Stimulated activated CD4-positive, alpha-beta T cell treated with anti-CD3 and anti-CD28 coated beads, Interleukin-15, amount 100 ng/mL, for 48 hours (primary cell): ENCODE measurements at regions not wholly inside any gene's neighbourhood (a gene's known extent, or its start where the extent isn't known, plus 50 kb on each side); places are given as distances from the start of the nearest gene placed in this dataset.

Experiments used
- DNase-seq, 2 donors: peaks; one replicate each; pipeline ENCODE4 v3.0.0-alpha.2; 2020; ENCODE audit warnings: low read depth in 2 of 2

DNA sequence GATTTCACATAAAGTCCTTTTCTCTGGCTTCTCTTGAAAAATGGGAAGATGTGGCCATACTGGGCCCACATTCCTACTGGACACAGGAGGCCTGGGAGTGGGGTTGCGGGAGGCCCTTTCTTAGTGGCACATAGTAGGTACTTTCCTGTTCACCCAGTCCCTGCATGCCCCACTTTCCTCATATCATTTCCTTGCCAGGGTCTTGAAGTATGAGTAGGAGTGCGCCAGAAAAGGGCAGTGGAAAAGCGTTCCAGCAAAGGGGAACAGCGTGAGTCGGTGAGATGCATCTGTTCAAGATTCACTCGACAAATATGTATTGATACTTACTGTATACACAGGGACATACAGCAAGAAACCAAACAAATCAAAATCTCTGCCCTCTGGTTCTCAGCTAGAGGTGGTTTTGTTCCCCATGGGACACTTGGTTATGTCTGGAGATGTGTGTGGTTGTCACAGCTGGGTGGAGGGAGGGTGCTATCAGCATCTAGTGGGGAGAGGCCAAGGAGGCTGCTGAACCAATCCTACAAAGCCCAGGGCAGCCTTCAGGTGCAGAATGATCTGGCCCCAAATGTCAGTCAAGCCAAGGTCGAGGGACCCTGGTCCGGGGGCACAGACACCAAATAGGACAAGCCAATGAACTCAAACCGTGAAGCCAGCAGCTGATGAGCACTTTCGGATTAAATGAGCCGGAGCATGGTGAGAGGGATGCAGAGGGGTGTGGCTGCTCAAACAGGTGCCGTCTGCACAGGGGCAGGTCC is 151.4 kb downstream of the CEBPB start:
- DNase-seq, result no peak

DNA sequence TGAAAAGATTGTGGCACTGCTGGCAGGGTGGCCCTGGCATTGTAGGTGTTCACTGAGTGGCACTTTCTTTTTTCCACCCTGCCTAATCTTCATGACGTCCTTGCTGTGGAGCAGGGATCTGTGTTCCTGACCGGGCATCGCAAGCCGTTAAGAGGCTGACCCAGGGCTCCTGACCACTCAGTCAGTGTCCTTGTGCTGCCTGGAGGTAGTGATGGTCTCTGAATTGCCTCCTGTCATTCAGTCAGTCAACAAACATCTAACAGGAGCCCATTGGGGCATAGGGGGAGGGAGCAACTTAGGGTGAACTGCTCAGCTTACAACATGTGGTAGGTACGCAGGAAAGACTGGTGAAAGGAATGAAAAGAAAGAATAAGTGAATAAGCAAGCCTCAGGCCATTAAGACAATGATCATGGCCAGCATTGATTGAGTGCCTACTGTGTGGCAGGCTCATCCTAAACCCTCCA is 152.0 kb downstream of the CEBPB start:
- DNase-seq, result no peak

DNA sequence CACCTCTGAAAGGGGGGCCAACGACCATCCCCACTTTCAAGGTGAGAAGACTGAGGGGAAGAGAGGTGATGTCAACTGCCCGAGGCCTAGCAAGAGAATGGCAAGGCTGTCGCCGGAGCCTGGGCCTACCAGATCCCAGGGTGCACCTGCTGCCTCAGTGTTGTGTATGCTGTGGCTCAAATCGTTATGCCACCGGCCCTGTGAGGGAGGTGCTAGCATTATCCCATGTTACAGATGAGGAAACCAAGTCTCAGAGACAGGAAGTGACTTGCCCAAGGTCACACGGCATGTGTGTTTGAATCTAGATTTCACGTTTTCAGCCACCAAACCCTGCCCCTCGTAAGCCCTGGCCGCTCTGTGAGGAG is 152.5 kb downstream of the CEBPB start:
- no peak for DNase-seq

DNA sequence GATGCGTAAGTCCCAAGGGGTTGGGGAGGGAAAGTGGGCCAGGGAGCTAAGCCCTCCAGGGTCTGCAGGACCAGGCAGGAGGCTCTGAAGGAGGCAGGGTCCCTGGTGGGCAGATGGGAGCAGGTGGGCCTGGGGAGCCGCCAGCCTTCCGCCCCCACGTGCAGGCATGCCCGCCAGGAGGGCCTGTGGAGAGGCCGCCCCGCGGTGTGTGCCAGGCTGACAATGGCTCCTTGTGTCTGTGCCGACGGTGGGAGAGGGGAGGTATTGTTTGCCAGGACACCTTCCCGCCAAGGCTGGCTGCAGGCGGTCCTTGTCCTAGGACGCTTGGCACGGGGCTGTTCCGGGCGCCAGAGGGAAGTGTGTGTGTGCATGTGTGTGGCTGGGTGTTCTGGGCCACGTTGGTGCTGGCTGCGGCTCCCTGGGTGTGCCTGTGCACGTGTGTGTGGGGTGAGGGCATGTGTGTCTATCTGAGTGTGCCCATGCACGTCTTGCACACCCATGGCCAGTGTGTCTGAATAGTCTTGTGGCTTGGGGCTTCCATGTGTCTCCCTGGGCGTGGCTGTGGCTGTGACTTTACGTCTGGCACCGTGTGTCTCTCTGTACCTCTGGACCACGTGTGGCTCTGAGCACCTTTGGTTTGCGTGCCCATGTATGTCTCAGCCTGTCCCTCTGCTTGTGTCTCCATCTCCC is 153.0 kb downstream of the CEBPB start:
- DNase-seq, result no peak

DNA sequence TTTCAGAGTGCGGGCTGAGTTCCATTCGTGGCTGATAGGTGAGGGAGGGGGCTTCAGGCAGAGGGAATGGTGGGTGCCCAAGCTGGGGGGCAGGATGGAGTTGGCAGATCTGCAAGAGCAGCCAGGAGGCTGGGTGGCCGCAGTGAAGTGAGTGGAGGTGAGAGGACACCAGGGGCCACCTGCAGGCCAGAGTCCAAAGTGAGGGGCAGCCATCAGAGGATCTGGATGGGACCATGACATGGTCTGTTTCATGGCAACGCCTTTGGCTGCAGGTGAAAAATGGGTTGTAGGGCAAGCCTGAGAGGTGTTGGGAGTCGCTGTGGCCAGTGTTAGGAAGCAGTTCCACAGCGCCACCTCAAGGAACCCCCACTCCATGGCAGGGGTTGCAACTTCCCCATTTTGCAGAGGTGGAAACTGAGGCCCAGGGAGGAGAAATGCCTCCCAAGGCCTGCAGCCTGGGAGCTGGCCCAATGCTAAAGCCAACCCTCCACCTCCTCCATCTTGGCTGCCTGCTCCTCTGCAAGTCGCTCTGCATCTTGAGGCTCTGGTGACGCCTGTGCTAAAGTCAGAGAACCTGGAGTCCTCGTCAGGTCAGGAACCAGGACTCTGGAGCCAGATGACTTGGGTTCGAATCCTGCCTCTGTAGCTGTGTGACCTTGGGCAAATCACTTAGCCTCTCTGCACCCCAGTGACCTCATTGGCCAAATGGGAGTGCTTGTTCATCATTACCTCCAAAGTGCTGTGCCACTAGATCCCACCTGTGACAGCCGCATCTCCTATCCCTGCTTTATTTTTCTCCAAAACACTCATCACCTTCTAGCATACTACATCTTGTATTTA is 153.8 kb downstream of the CEBPB start:
- DNase-seq, result no peak

DNA sequence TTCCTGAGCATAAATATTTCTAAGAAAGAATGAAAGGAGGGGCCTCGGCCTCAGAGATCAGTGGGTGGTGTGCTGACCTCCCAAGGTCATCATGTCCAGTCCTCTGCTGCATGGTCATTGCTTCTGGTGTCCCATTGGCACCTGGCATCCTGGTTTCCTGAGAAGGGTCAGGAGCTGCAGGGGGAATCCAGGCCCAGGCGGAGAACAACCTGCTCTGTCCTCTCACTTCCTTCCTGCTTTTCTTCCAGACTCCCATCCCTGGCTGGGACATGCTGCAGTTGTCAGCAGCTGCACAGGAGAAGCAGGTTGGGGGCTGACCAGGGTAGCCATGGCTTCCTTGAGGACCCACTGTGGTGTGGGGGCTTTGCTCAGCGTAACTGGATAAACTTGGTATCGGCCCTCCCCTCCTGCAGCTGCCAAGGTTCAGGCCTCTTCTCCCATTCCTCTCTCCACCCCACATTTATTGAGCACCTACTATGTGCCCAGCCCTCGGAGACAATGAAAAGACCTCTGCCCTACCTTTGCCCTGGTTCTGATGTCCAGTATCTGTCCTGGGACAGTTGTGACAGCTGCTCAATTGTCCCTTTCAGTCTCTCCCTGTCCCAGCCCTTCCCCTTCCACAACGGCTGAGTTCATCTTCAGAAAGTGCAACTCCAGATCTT is 155.2 kb downstream of the CEBPB start:
- no peak for DNase-seq

DNA sequence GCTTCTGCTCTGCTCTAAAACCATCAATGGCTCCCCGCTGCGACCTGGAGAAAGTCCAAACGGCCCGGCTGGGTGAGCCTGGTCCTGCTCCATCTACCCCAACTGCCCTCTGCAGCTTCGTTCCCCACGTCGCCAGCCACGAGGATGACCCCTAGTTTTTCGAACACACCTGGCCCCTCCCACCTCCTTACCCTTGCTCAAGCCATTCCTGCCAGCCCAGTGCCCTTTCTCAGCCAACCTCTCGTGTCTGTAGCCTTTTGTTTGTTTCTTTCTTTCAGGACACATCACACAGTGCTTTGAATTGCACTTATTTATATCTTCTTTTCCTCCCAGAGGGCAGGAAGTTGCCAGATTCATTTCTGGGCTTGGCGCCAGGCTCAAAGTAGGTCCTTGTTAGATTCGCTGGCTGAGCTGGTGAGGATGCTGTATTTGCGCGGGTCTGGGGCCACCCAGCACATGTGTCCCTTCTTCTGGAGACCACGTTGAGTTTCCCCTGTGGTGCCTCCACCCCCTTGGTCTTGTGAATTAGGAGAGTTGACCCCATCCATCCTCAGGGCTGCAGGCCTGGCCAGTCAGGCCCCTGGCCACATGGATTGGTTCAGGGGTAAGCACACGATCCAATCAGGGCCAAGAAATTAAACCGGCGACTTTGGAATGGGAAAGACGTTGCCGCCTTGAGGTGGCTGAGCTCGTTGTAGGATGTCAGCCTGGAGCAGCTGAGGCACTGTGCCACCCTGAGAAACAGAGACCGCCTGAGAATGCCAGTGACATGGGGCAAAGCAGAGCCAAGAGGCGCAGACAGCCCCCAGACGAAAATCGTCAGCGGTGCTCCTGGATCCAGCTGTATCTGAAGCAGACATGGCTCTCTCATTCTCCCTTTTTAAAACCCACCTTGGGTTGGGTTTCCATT is 156.0 kb downstream of the CEBPB start:
- DNase-seq, result no peak

DNA sequence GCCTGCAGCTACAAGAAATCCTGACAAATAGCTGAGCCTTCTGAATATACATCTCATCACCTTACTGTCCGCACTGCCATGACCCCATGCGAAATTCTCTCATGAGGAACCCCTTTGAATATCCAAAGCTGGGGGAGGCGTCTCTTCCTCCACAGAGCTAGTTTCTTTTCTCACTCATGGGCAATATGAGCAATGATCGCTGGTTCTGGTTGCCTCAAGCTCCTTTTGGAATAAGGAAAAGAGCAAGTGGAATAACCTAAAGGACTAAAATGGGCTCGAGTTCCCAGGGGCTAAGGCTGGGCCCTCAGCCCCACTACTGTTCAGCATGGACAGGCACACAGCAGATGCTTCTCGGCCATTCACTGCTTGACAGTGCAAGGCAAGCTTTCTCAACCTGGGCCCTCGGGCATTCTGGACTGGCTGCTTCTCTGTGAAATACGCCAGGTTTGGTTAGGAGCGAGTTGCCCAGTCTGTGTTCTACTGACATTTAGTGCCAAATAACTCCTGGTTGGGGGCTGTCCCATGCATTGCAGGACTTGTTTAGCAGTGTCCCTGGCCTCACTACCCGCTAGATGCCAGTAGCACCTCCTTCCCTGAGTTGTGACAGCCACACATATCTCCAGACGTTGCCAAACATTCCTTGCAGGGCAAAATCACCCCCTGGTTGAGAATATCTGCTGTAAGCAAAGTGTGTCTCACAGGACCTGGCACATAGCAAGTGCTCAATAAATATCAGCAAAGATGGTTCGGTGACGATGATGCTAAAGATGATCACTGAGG is 156.8 kb downstream of the CEBPB start:
- DNase-seq, result no peak

DNA sequence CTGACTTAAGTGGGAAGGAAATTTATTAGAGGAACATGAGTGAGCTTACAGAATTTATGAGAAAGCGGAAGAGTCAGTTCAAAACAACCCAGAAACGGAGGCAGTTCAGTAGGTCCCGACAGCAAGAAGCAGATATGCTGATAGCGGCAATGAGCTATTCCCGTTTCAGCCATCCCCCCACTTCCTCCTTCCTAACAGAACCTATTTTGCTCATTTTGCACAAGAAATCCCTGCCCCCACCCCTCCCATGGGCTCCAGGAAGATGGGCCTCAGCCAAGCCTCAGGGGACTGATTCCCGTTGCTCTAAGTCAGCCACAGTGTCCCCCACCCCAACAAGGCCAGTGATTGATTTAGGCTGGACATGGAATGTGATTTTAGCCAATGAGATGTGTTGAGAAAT is 157.5 kb downstream of the CEBPB start:
- no peak for DNase-seq

DNA sequence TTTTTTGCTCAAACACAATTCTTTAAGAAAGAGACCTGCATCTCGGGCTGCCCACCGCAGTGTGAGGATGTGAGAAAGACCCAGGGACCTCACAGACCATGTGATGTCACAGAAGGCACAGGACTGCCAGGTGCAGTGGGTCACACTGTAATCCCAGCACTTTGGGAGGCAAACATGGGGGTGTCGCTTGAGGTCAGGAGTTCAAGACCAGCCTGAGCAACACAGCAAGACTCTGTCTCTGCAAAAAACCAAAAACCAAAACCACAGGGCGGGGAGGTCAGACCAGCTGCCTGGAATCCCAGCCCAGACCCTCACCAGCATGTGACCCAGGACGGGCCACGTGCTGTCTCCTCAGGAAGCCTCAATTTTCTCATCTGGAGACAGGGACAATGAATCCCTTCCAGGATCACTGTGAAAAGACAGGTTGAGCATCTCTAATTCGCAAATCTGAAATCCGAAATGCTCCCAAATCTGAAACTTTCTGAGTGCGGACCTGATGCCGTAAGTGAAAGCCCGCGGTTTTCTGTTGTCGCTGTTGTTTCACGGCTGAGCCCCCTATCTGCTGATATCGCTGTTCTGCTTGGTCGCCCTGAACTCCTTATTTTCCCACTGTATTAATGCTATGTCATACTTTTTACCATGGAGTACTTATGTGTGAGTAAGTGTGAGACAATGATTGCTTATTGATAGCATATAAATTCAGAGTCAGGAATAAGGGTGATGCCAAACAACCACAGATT is 159.5 kb upstream of the PTPN1 start:
- no peak for DNase-seq

DNA sequence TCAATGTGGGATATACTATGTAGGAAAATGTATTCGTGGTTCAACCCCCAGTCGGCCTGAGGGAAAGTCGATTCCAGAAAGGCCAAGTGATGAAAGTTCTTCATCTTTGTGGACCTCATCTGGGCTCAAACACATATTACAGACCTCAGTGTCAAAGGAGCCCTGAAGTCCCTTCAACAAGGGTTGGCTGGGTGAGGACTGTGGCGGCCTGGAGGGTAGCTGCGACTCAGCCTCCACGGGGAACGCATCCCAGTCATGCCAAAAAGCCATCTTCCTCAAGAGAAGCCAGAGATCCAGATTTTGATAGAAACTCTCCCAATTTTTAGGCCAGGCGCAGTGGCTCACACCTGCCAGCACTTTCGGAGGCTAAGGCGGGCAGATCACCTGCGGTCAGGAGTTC is 158.6 kb upstream of the PTPN1 start:
- DNase-seq, result no peak

DNA sequence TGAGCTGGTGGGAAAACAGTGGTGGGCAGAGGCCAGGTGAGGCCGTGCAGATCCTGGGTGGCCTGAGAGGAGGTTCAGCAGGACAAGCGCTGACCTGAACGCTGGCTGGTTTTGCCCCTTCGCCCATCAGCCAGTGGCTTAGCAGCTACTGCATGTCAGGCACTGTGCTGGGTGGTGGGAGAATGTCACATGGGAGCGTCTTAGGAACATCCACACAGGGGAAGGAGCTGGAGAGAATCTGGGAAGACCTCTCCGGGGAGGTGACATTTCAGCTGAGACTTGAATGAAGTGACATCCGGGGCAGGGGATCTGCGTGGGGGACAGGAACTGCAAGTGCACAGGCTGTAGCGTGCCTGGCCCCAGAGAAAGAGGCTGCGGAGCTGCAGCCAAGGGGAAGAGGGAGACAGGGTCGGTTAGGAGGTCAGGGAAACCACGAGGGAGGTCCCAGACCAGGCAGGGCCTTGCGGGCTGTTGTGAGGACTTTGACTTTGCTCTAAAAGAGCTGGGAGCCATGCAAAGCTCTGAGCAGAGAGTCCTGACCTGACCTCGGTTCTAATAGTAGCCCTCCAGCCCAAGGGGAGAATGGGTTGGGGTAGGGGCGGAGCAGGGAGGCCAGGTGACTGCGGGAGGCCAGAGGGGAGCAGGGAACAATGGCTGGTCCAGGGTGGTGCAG is 156.8 kb upstream of the PTPN1 start:
- DNase-seq, result no peak

DNA sequence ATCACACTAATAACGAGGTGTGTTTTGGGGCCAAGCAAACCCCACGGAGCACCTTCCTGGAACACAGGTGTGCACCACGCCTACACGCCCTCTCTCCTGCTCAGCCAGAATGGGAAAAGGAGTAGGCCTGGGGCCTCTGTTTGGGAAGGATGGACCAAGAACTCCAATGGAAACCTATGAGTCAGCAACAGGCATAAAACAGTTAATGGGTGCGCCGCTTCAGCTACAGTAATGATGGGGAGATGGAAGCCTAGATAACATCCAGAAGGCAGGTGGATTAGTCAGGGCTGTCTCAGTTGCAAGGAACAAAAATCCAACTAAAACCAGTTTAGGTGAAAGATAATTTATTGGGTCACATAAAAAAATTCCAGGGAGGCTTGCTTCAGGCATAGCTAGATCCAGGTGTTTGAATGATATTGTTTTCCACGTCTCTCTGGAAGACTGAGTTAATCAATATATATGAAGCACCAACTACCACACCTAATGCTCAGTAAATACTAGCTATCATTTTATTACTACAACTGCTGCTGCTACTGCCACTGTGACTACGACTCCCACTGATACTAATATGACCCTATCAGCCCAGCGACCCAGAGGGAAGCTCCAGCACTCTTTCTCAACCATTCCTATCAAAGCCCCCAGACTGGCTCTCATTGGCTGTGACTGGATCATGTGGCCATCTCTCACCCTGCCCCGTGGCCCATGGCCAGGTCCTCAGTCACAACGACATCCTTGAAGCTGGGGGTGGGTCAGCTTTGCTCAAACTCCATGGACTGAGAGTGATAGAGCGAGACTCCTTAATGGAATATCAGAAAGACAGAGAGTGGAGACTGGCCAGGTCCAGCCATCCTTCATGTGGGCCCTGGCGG is 155.2 kb upstream of the PTPN1 start:
- DNase-seq, result no peak

DNA sequence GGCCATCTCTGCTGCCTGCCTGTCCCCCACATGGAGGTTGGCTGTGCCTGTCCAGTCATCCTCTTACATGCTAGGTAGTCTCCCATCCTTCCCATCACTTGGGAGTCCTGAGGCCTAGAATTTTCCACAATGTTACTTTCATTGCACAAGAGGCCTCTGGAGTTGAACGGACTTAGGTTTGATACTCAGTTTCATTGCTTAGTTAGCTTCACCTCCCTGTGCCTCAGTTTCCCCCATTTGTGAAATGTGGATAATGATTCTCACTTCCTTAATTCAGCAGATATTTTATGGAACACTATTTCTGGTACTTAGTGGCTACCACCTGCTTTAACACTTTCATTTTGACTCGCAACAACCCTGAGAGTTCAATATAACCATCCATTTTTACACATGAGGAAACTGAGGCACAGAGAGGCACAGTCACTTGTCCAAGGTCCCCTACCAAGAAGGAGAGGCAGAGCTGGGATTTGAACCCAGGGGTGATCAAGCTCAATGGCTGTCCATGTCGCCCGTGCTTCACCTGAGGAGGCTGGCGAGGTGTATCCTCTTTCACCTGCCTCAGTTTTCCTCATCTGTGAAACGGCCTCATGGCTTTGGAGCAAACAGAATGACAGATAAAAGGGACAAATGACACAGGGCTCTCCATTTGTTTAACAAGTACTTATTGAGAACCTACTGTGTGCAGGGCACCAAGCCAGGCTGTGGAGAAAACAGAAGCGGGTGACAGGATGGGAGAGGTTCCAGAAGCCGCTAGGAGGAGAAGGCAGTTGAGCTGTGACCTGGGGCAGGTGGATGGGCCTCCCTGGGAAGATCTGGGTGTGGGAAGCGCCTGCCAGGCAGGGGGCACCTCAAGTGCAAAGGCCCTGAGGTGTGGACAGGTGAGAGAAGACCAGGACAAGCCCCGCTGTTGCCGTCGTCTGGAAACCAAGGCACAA is 154.3 kb upstream of the PTPN1 start:
- no peak for DNase-seq

DNA sequence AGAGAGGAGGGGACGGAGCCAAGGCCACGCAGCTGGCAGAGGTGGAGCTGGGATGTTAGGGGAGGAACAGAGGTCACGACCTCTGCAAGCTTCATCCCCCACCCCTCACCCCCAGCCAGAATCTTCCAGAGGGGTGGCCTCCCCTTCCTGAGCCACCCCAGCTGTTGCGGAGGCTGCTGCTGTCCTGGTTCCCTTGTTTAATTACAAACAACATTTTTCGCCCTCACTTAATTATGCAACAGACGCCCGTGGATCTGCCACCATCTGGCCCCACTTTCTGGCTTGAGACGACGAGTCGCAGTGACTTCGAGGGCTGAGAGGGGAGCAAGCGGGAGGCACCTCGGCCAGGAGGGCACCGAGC is 153.7 kb upstream of the PTPN1 start:
- no peak for DNase-seq

DNA sequence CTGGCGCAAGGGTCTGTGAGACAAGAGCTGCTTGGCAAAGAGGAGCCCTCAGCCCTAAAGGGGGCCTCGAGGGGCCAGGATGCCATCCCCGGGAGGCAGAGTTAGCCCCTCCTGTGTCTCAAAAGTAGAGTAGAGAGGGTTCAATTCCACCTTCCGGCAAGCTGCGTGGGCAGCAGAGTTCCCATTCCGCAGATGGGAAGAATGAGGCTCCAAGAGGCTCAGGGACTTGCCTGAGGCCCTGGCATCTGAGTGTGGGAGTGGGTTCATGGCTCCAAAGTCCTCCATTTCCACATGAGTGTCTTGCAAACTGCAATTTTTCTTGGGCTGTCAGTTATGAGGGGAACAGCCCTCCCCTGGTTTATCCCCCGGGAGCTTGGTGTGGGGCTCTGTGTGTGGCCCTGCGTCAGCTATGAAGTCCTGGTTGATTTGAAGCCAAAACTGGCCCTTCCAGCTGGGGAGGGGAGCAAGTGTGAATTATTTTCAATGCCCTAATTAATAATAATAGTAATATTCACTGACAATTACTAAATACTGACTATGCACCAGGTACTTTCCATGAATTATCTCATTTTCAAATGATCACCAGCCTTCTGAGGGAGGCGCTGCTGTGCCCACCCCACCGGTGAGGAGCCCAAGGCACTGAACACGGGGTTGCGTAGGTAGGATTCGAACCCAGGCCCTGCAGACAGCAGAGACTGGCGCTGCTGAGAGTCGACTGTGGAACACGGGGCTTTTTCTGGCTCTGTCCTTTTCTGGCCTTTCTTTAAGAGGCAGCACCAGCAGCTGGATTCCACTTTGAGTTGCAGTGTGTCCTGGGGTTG is 153.0 kb upstream of the PTPN1 start:
- no peak for DNase-seq
